ENCODE measurements at regions not wholly inside any gene's neighbourhood (a gene's known extent, or its start where the extent isn't known, plus 50 kb on each side); places are given as distances from the start of the nearest gene placed in this dataset.
"Not testable (repeated sequence)": the region's sequence is repeated elsewhere in the genome, so short reads cannot be mapped to it uniquely, and the experiment has no call there.

- H3K4me3 ChIP-seq: no peak overlapping the region
- H3K27ac ChIP-seq: no peak overlapping the region
- no peak for DNase-seq (ENCODE audit: low spot score)
- no peak for TF ChIP-seq CTCF (IDR thresholded peaks at IDR 0.05)
These were observed 273.7 kb downstream of the KIF20B start for GRCh38 chr10:89975071-89975470.

GRCh38 chr10:89975771-89976170 is 274.4 kb downstream of the KIF20B start:
- TF ChIP-seq CTCF (IDR thresholded peaks at IDR 0.05): no peak
- Histone ChIP-seq H3K4me3 (no peak overlapping the region), H3K27ac (no peak overlapping the region)
- DNase-seq (ENCODE audit: low spot score): no peak

GRCh38 chr10:89978081-89978480 is 276.7 kb downstream of the KIF20B start:
- no peak for DNase-seq (ENCODE audit: low spot score)
- no peak overlapping the region for H3K27ac ChIP-seq
- TF ChIP-seq CTCF (IDR thresholded peaks at IDR 0.05): no peak
- H3K4me3 ChIP-seq: no peak overlapping the region

- Histone ChIP-seq H3K4me3 (no peak overlapping the region), H3K27ac (no peak overlapping the region)
- DNase-seq (ENCODE audit: low spot score): no peak
- no peak for TF ChIP-seq CTCF (IDR thresholded peaks at IDR 0.05)
These were observed 278.3 kb downstream of the KIF20B start for GRCh38 chr10:89979726-89980125.

- TF ChIP-seq CTCF (IDR thresholded peaks at IDR 0.05): no peak
- Histone ChIP-seq H3K4me3 (no peak overlapping the region), H3K27ac (no peak overlapping the region)
- no peak for DNase-seq (ENCODE audit: low spot score)
These were observed 278.8 kb downstream of the KIF20B start for GRCh38 chr10:89980166-89980565.

- H3K4me3 ChIP-seq: no peak overlapping the region
- no peak overlapping the region for H3K27ac ChIP-seq
- no peak for DNase-seq (ENCODE audit: low spot score)
- TF ChIP-seq CTCF (IDR thresholded peaks at IDR 0.05): no peak
These were observed 280.5 kb downstream of the KIF20B start for GRCh38 chr10:89981891-89982290.

- no peak overlapping the region for H3K4me3 ChIP-seq
- H3K27ac ChIP-seq: no peak overlapping the region
- DNase-seq (ENCODE audit: low spot score): no peak
- no peak for TF ChIP-seq CTCF (IDR thresholded peaks at IDR 0.05)
These were observed 284.1 kb downstream of the KIF20B start for GRCh38 chr10:89985446-89985845.

- H3K4me3 ChIP-seq; H3K27ac ChIP-seq; DNase-seq (ENCODE audit: low spot score): not testable (repeated sequence)
These were observed 287.0 kb downstream of the KIF20B start for GRCh38 chr10:89988361-89988760.
